Caco-2 (cell line): ENCODE measurements at regions not wholly inside any gene's neighbourhood (a gene's known extent, or its start where the extent isn't known, plus 50 kb on each side); places are given as distances from the start of the nearest gene placed in this dataset.

ENCODE experiments used
- BruUV-seq: library from RNA; stranded (reverse); fragments of 400-500 nt; replicated peaks from 2 replicates; lab custom pipeline; 2021; lab: Mats Ljungman, UMichigan
- CTCF ChIA-PET: fragments of 300-600 bp; sonication (Branson Sonifier 250); formaldehyde crosslinking; loops from one replicate; lab custom pipeline; 2022; ENCODE audit warnings: antibody characterized with exemption; lab: Charles Lee
- POLR2A ChIA-PET: fragments of 300-600 bp; sonication (Branson Sonifier 250); formaldehyde crosslinking; loops from one replicate; lab custom pipeline; 2022; ENCODE audit warnings: antibody characterized with exemption; lab: Charles Lee
- DNase-seq, 2 experiments: peaks; one replicate each; pipeline versions ENCODE4 v3.0.0 to v3.0.0-alpha.2; 2020 to 2022
- H3K27me3 ChIP-seq: replicated peaks from 2 replicates; pipeline ENCODE4 v1.6.0; 2011; ENCODE audit warnings: low read length; ENCODE audit not compliant: control insufficient read depth, insufficient read depth
- H3K36me3 ChIP-seq: 2 replicates; pipeline ENCODE4 v1.5.1; 2011; ENCODE audit warnings: low read length; ENCODE audit not compliant: control insufficient read depth, insufficient read depth
- H3K4me1 ChIP-seq: fragments of 250-450 bp; sonication (Bioruptor Pico); 2 replicates; pipeline ENCODE4 v1.5.1; 2020; ENCODE audit warnings: mild to moderate bottlenecking
- H3K4me3 ChIP-seq: 2 replicates; pipeline ENCODE4 v1.5.1; 2011; ENCODE audit warnings: low read depth, mild to moderate bottlenecking, control low read depth, low read length
- H3K9me3 ChIP-seq: fragments of 250-450 bp; sonication (Bioruptor Pico); 2 replicates; pipeline ENCODE4 v1.5.1; 2020; ENCODE audit warnings: mild to moderate bottlenecking, moderate library complexity
- H3K27ac Mint-ChIP-seq: one replicate; pipeline ENCODE4 v1.8.0; 2022; ENCODE audit warnings: mixed read lengths; ENCODE audit not compliant: unreplicated experiment
- H3K27me3 Mint-ChIP-seq: one replicate; pipeline ENCODE4 v1.8.0; 2022; ENCODE audit warnings: mixed read lengths; ENCODE audit not compliant: insufficient read depth, unreplicated experiment
- H3K36me3 Mint-ChIP-seq: one replicate; pipeline ENCODE4 v1.8.0; 2022; ENCODE audit warnings: mild to moderate bottlenecking, mixed read lengths; ENCODE audit not compliant: insufficient read depth, unreplicated experiment
- H3K4me1 Mint-ChIP-seq: one replicate; pipeline ENCODE4 v1.8.0; 2022; ENCODE audit warnings: low read depth, mixed read lengths; ENCODE audit not compliant: unreplicated experiment
- H3K4me3 Mint-ChIP-seq: one replicate; pipeline ENCODE4 v1.8.0; 2022; ENCODE audit warnings: mild to moderate bottlenecking, moderate library complexity, mixed read lengths; ENCODE audit not compliant: unreplicated experiment
- H3K9me3 Mint-ChIP-seq: one replicate; pipeline ENCODE4 v1.8.0; 2022; ENCODE audit warnings: mixed read lengths; ENCODE audit not compliant: unreplicated experiment
- CTCF ChIP-seq, 2 experiments: fragments of 200-600 bp in 1 of 2; IDR thresholded peaks; 1 replicate in 1 of 2; 2 replicates in 1 of 2; pipeline versions ENCODE4 v1.5.1 to v1.8.0; 2011 to 2022; ENCODE audit warnings: antibody characterized with exemption in 1 of 2, control low read depth in 1 of 2, inconsistent platforms in 1 of 2, low read depth in 1 of 2, low read length in 1 of 2, mild to moderate bottlenecking in 1 of 2, moderate library complexity in 1 of 2; ENCODE audit not compliant: insufficient read depth in 1 of 2, severe bottlenecking in 1 of 2, unreplicated experiment in 1 of 2
- intact Hi-C: fragments of 100-400 bp; cut with micrococcal nuclease; formaldehyde crosslinking; loops from one replicate; pipeline ENCODE4 v1.10.0; 2022; ENCODE audit not compliant: unreplicated experiment

GRCh38 chrX:40468033-40468846 lies 112.5 kb upstream of the ATP6AP2 start:
- H3K9me3 Mint-ChIP-seq: no peaks in the 10 kb centered on the region
- peaks cover 22% of the 10 kb centered on the region for H3K4me1 Mint-ChIP-seq
- intact Hi-C loops: loop anchor here (2.0 to 10.0 kb wide), 2 partner anchors 203 to 293 kb away; no protein-coding TSS in a partner anchor
- Histone ChIP-seq H3K4me1 (peaks cover 15% of the 10 kb centered on the region; the same call in 1 of the 2 replicates), H3K27me3 (no peaks in the 10 kb centered on the region), H3K9me3 (no peaks in the 10 kb centered on the region), H3K36me3 (no peaks in the 10 kb centered on the region), H3K4me3 (no peak overlapping the region)
- H3K27me3 Mint-ChIP-seq: no peaks in the 10 kb centered on the region
- POLR2A ChIA-PET: interaction anchor here (0.6 kb wide), 1 partner anchor 294 kb away, joined by 7 read pairs; no protein-coding TSS in a partner anchor
- H3K27ac Mint-ChIP-seq: no peak overlapping the region
- peak in 1 of 2 experiments; percentile 32 for TF ChIP-seq CTCF (IDR thresholded peaks at IDR 0.05; ENCODE audit: insufficient read depth in 1 of 2, low read depth in 1 of 2, low read length in 1 of 2, severe bottlenecking in 1 of 2, unreplicated experiment in 1 of 2)
- CTCF ChIA-PET: interaction anchor here (0.6 to 1.1 kb wide), 4 partner anchors 170 to 854 kb away, joined by 3 to 7 read pairs (median 4); no protein-coding TSS in a partner anchor
- peaks cover 7% of the 10 kb centered on the region for H3K36me3 Mint-ChIP-seq
- no TSS peak for BruUV-seq
- H3K4me3 Mint-ChIP-seq: no peak overlapping the region
- peak; percentile 60 to 61 for DNase-seq

- CTCF ChIA-PET: no interaction called here
Measured at GRCh38 chrX:40467454-40467853, 113.3 kb upstream of the ATP6AP2 start.

More at GRCh38 chrX:40467454-40467853, 113.3 kb upstream of the ATP6AP2 start:
- Mint-ChIP-seq H3K27ac (no peak overlapping the region), H3K4me1 (peaks cover 18% of the 10 kb centered on the region), H3K36me3 (peaks cover 4% of the 10 kb centered on the region), H3K27me3 (no peaks in the 10 kb centered on the region), H3K9me3 (no peaks in the 10 kb centered on the region), H3K4me3 (no peak overlapping the region)
- Histone ChIP-seq H3K27me3 (no peaks in the 10 kb centered on the region), H3K4me3 (no peak overlapping the region), H3K9me3 (no peaks in the 10 kb centered on the region), H3K36me3 (no peaks in the 10 kb centered on the region), H3K4me1 (peaks cover 11% of the 10 kb centered on the region; the same call in 1 of the 2 replicates)
- DNase-seq: no peak
- intact Hi-C loops: loop anchor here (10.0 kb wide), 1 partner anchor 203 kb away; no protein-coding TSS in a partner anchor
- POLR2A ChIA-PET: interaction anchor here (0.6 kb wide), 1 partner anchor 293 kb away, joined by 7 read pairs; no protein-coding TSS in a partner anchor
- no peak for TF ChIP-seq CTCF (IDR thresholded peaks at IDR 0.05; ENCODE audit: insufficient read depth in 1 of 2, low read depth in 1 of 2, low read length in 1 of 2, severe bottlenecking in 1 of 2, unreplicated experiment in 1 of 2)
- no TSS peak for BruUV-seq
